H9 (cell line): ENCODE measurements at regions not wholly inside any gene's neighbourhood (a gene's known extent, or its start where the extent isn't known, plus 50 kb on each side); places are given as distances from the start of the nearest gene placed in this dataset.

Source experiments
- DNase-seq: peaks from one replicate; pipeline ENCODE4 v3.0.0-alpha.2; 2017
- H2AFZ ChIP-seq: one replicate; pipeline ENCODE4 v1.6.1; 2013; ENCODE audit warnings: mild to moderate bottlenecking, low read length, control low read depth, moderate library complexity
- H2AK5ac ChIP-seq: 2 replicates; pipeline ENCODE4 v1.6.1; 2013; ENCODE audit warnings: low read length, control low read depth, mixed read lengths; ENCODE audit not compliant: insufficient read length
- H2BK120ac ChIP-seq: one replicate; pipeline ENCODE4 v1.6.1; 2013; ENCODE audit warnings: low read depth, mild to moderate bottlenecking, low read length, control low read depth, inconsistent platforms; ENCODE audit not compliant: poor library complexity, severe bottlenecking
- H2BK12ac ChIP-seq: 2 replicates; pipeline ENCODE4 v1.6.1; 2013; ENCODE audit warnings: low read length, control low read depth, mixed read lengths, low read depth; ENCODE audit not compliant: insufficient read length
- H2BK15ac ChIP-seq: 2 replicates; pipeline ENCODE4 v1.6.1; 2013; ENCODE audit warnings: low read depth, low read length, control low read depth
- H2BK20ac ChIP-seq: one replicate; pipeline ENCODE4 v1.6.1; 2013; ENCODE audit warnings: low read depth, mild to moderate bottlenecking, low read length, control low read depth, inconsistent platforms; ENCODE audit not compliant: poor library complexity, severe bottlenecking
- H2BK5ac ChIP-seq: 2 replicates; pipeline ENCODE4 v1.6.1; 2013; ENCODE audit warnings: low read length, control low read depth, mixed read lengths; ENCODE audit not compliant: insufficient read length
- H3K14ac ChIP-seq: 2 replicates; pipeline ENCODE4 v1.6.1; 2013; ENCODE audit warnings: low read length, control low read depth; ENCODE audit not compliant: insufficient read depth
- H3K18ac ChIP-seq: 2 replicates; pipeline ENCODE4 v1.6.1; 2013; ENCODE audit warnings: low read depth, mild to moderate bottlenecking, mixed read lengths, low read length, control low read depth; ENCODE audit not compliant: insufficient read length
- H3K23ac ChIP-seq: 2 replicates; pipeline ENCODE4 v1.6.1; 2013; ENCODE audit warnings: low read length, control low read depth, mixed read lengths, low read depth; ENCODE audit not compliant: insufficient read length
- H3K23me2 ChIP-seq: 2 replicates; pipeline ENCODE4 v1.6.1; 2013; ENCODE audit warnings: low read depth, mild to moderate bottlenecking, mixed read lengths, low read length, control low read depth; ENCODE audit not compliant: insufficient read length, poor library complexity, severe bottlenecking
- H3K27ac ChIP-seq: 2 replicates; pipeline ENCODE4 v1.5.1; 2013; ENCODE audit warnings: low read length, control low read depth, mixed read lengths, low read depth; ENCODE audit not compliant: insufficient read length
- H3K27me3 ChIP-seq: 2 replicates; pipeline ENCODE4 v1.6.1; 2013; ENCODE audit warnings: low read length, control low read depth, inconsistent platforms; ENCODE audit not compliant: insufficient read depth
- H3K4ac ChIP-seq: 2 replicates; pipeline ENCODE4 v1.6.1; 2013; ENCODE audit warnings: low read depth, mild to moderate bottlenecking, control low read depth, inconsistent platforms, low read length, moderate library complexity
- H3K4me1 ChIP-seq: 2 replicates; pipeline ENCODE4 v1.6.1; 2013; ENCODE audit warnings: low read length, control low read depth, inconsistent platforms; ENCODE audit not compliant: insufficient read depth
- H3K4me2 ChIP-seq: 2 replicates; pipeline ENCODE4 v1.6.1; 2013; ENCODE audit warnings: low read length, control low read depth, mixed read lengths; ENCODE audit not compliant: insufficient read length, insufficient read depth
- H3K56ac ChIP-seq: 2 replicates; pipeline ENCODE4 v1.6.1; 2013; ENCODE audit warnings: low read depth, mild to moderate bottlenecking, mixed read lengths, low read length, control low read depth; ENCODE audit not compliant: insufficient read length
- H3K79me1 ChIP-seq: 2 replicates; pipeline ENCODE4 v1.6.1; 2013; ENCODE audit warnings: low read depth, mild to moderate bottlenecking, moderate library complexity, low read length, control low read depth, inconsistent platforms; ENCODE audit not compliant: insufficient read depth, poor library complexity, severe bottlenecking
- H3K79me2 ChIP-seq: 2 replicates; pipeline ENCODE4 v1.6.1; 2013; ENCODE audit warnings: low read length, control low read depth, inconsistent platforms; ENCODE audit not compliant: insufficient read depth
- H3K9ac ChIP-seq: 2 replicates; pipeline ENCODE4 v1.6.1; 2013; ENCODE audit warnings: low read length, control low read depth, mixed read lengths; ENCODE audit not compliant: insufficient read length; ENCODE audit errors: extremely low read depth
- H3K9me3 ChIP-seq: one replicate; pipeline ENCODE4 v1.6.1; 2013; ENCODE audit warnings: low read depth, low read length, inconsistent platforms; ENCODE audit not compliant: control insufficient read depth
- H3T11ph ChIP-seq: one replicate; pipeline ENCODE4 v1.6.1; 2013; ENCODE audit warnings: mild to moderate bottlenecking, low read length, control low read depth, inconsistent platforms
- H4K20me1 ChIP-seq: one replicate; pipeline ENCODE4 v1.6.1; 2013; ENCODE audit not compliant: control insufficient read depth, insufficient read length, insufficient read depth
- H4K5ac ChIP-seq: 2 replicates; pipeline ENCODE4 v1.6.1; 2013; ENCODE audit warnings: low read depth, mild to moderate bottlenecking, mixed read lengths, low read length, control low read depth; ENCODE audit not compliant: insufficient read length
- H4K8ac ChIP-seq: replicated peaks from 2 replicates; pipeline ENCODE4 v1.6.1; 2013; ENCODE audit warnings: low read length, control low read depth, mixed read lengths, low read depth; ENCODE audit not compliant: insufficient read length
- H4K91ac ChIP-seq: 2 replicates; pipeline ENCODE4 v1.6.1; 2013; ENCODE audit warnings: low read depth, mild to moderate bottlenecking, moderate library complexity, mixed read lengths, low read length, control low read depth; ENCODE audit not compliant: insufficient read length
- H3K27ac Mint-ChIP-seq, 3 experiments: 2 replicates in 2 of 3; 3 replicates in 1 of 3; pipeline ENCODE4 v1.8.0; 2020 to 2021; ENCODE audit warnings: mixed read lengths in 3 of 3, mild to moderate bottlenecking in 1 of 3, moderate library complexity in 1 of 3
- H3K27me3 Mint-ChIP-seq: 2 replicates; pipeline ENCODE4 v1.8.0; 2021; ENCODE audit warnings: low read depth, mild to moderate bottlenecking, moderate library complexity, mixed read lengths
- H3K36me3 Mint-ChIP-seq, 3 experiments: 2 replicates in 2 of 3; 3 replicates in 1 of 3; pipeline ENCODE4 v1.8.0; 2020 to 2021; ENCODE audit warnings: low read depth in 3 of 3, mixed read lengths in 3 of 3; ENCODE audit not compliant: insufficient read depth in 1 of 3
- H3K4me1 Mint-ChIP-seq, 2 experiments: 2 replicates each; pipeline ENCODE4 v1.8.0; 2020; ENCODE audit warnings: mixed read lengths in 2 of 2
- H3K4me3 Mint-ChIP-seq, 2 experiments: 2 replicates in 1 of 2; 3 replicates in 1 of 2; pipeline ENCODE4 v1.8.0; 2020 to 2021; ENCODE audit warnings: mild to moderate bottlenecking in 2 of 2, mixed read lengths in 2 of 2, moderate library complexity in 1 of 2
- H3K9me3 Mint-ChIP-seq, 2 experiments: 2 replicates in 1 of 2; 3 replicates in 1 of 2; pipeline ENCODE4 v1.8.0; 2020; ENCODE audit warnings: mild to moderate bottlenecking in 2 of 2, mixed read lengths in 2 of 2, moderate library complexity in 1 of 2
- WGBS: extraction: QIAGEN DNeasy Blood & Tissue Kit; methylation state at CpG from one replicate; pipeline ENCODE4 v1.1.7; 2013; ENCODE audit warnings: missing lambda C conversion rate, low lambda C conversion rate, mixed read lengths; ENCODE audit not compliant: insufficient read length; ENCODE audit errors: extremely low coverage; 5-methylcytosine and 5-hydroxymethylcytosine counted together
- TF ChIP-seq, protein P1 (sequence below): fragments of 200-600 bp; sonication (generic); conservative IDR thresholded peaks from 3 replicates; pipeline ENCODE4 v1.8.0; 2021; ENCODE audit warnings: antibody characterized with exemption, mild to moderate bottlenecking

GRCh38 chr4:179145746-179146525, 1703.7 kb upstream of the AGA start:
- Histone ChIP-seq H3K9me3 (no peaks in the 10 kb centered on the region), H3K4me2 (no peak overlapping the region), H2BK20ac (no peak overlapping the region), H2BK5ac (no peak overlapping the region), H3K4ac (no peak overlapping the region), H4K5ac (no peak overlapping the region), H3K79me2 (no peaks in the 10 kb centered on the region), H3K23me2 (no peaks in the 10 kb centered on the region), H3K4me1 (no peaks in the 10 kb centered on the region; the same call in 1 of the 2 replicates), H2BK120ac (no peak overlapping the region), H3K18ac (no peak overlapping the region), H3K56ac (no peak overlapping the region), H3K14ac (no peak overlapping the region), H3K79me1 (no peaks in the 10 kb centered on the region), H2AK5ac (no peak overlapping the region), H4K20me1 (no peaks in the 10 kb centered on the region), H4K91ac (no peak overlapping the region), H3K23ac (no peak overlapping the region), H2BK12ac (no peak overlapping the region), H3T11ph (no peak overlapping the region), H4K8ac (no peak overlapping the region), H2AFZ (no peak overlapping the region), H3K27ac (peak overlapping the region; percentile 35), H2BK15ac (no peak overlapping the region), H3K9ac (no peak overlapping the region), H3K27me3 (no peaks in the 10 kb centered on the region)
- H3K27me3 Mint-ChIP-seq = no peaks in the 10 kb centered on the region
- H3K4me1 Mint-ChIP-seq = peaks cover 6 to 7% of the 10 kb centered on the region in 2 experiments
- H3K4me3 Mint-ChIP-seq = no peak overlapping the region
- no CpG with 5 or more reads among the region's 4 CpGs for WGBS
- TF ChIP-seq, protein P1, sequence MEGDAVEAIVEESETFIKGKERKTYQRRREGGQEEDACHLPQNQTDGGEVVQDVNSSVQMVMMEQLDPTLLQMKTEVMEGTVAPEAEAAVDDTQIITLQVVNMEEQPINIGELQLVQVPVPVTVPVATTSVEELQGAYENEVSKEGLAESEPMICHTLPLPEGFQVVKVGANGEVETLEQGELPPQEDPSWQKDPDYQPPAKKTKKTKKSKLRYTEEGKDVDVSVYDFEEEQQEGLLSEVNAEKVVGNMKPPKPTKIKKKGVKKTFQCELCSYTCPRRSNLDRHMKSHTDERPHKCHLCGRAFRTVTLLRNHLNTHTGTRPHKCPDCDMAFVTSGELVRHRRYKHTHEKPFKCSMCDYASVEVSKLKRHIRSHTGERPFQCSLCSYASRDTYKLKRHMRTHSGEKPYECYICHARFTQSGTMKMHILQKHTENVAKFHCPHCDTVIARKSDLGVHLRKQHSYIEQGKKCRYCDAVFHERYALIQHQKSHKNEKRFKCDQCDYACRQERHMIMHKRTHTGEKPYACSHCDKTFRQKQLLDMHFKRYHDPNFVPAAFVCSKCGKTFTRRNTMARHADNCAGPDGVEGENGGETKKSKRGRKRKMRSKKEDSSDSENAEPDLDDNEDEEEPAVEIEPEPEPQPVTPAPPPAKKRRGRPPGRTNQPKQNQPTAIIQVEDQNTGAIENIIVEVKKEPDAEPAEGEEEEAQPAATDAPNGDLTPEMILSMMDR = no peak
- no peaks in the 10 kb centered on the region for H3K36me3 Mint-ChIP-seq
- no peak for DNase-seq
- no peaks in the 10 kb centered on the region for H3K9me3 Mint-ChIP-seq
- H3K27ac Mint-ChIP-seq = peak overlapping the region in 1 of 3 experiments; percentile 22; a peak in 1 of 7 replicates
